GM12878 (cell line): ENCODE measurements at regions not wholly inside any gene's neighbourhood (a gene's known extent, or its start where the extent isn't known, plus 50 kb on each side); places are given as distances from the start of the nearest gene placed in this dataset.
A peak's percentile ranks its signal among the peaks of the same experiment; 100 is the strongest.

Source experiments
- ATAC-seq: fragments of 200-7000 bp; cut with Tn5 transposase; 3 replicates; pipeline ENCODE4 v1.9.1; 2020; ENCODE audit warnings: mild to moderate bottlenecking, moderate library complexity
- BruUV-seq: library from RNA; stranded (reverse); fragments of 400-500 nt; replicated peaks from 2 replicates; lab custom pipeline; 2021; lab: Mats Ljungman, UMichigan
- CTCF ChIA-PET: fragments of 300-600 bp; sonication (Branson Sonifier 250); formaldehyde crosslinking; extraction: SDS; loops from one replicate; lab custom pipeline; 2021; ENCODE audit warnings: inconsistent platforms; lab: Yijun Ruan, JAX
- POLR2A ChIA-PET: fragments of 350-600 bp; formaldehyde crosslinking; extraction: SDS; loops from one replicate; lab custom pipeline; 2021; ENCODE audit warnings: inconsistent platforms; lab: Charles Lee
- RAD21 ChIA-PET: fragments of 300-600 bp; sonication (Branson Sonifier 250); formaldehyde crosslinking; loops from one replicate; lab custom pipeline; 2023; ENCODE audit warnings: antibody characterized with exemption; ENCODE audit not compliant: unreplicated experiment; lab: Charles Lee
- SMC1A ChIA-PET: fragments of 300-600 bp; sonication (Branson Sonifier 250); formaldehyde crosslinking; loops from one replicate; lab custom pipeline; 2023; ENCODE audit not compliant: unreplicated experiment, uncharacterized antibody; lab: Charles Lee
- DNase-seq: peaks from one replicate; pipeline ENCODE4 v3.0.0-alpha.2; 2011; ENCODE audit warnings: low read depth, low spot score
- FAIRE-seq: peaks from 3 replicates; lab custom pipeline; 2011; peaks lifted over from hg19 to GRCh38; lab: Jason Lieb, UNC
- H2AFZ ChIP-seq: 2 replicates; pipeline ENCODE4 v1.6.0; 2011; ENCODE audit warnings: low read depth, low read length, control low read depth; ENCODE audit not compliant: control insufficient read depth
- H3K27ac ChIP-seq: 2 replicates; pipeline ENCODE4 v1.5.1; 2011; ENCODE audit warnings: control low read depth; ENCODE audit not compliant: control insufficient read depth, insufficient read depth
- H3K27me3 ChIP-seq, 2 experiments: replicated peaks in 1 of 2; 2 replicates each; pipeline versions ENCODE4 v1.6.0 to v1.6.1; 2011; ENCODE audit warnings: low read length in 1 of 2; ENCODE audit not compliant: control insufficient read depth in 2 of 2, insufficient read depth in 2 of 2
- H3K36me3 ChIP-seq, 2 experiments: 2 replicates each; pipeline ENCODE4 v1.5.1; 2011; ENCODE audit warnings: low read length in 1 of 2; ENCODE audit not compliant: control insufficient read depth in 2 of 2, insufficient read depth in 2 of 2
- H3K4me1 ChIP-seq: 2 replicates; pipeline ENCODE4 v1.6.1; 2011; ENCODE audit warnings: mild to moderate bottlenecking, low read length, moderate library complexity, mixed read lengths; ENCODE audit not compliant: control insufficient read depth, insufficient read depth
- H3K4me2 ChIP-seq: 2 replicates; pipeline ENCODE4 v1.6.0; 2011; ENCODE audit warnings: control low read depth; ENCODE audit not compliant: control insufficient read depth, insufficient read depth
- H3K4me3 ChIP-seq: fragments of 200-600 bp; sonication (generic); 2 replicates; pipeline ENCODE4 v1.5.1; 2016
- H3K79me2 ChIP-seq: 2 replicates; pipeline ENCODE4 v1.6.0; 2011; ENCODE audit warnings: low read length; ENCODE audit not compliant: control insufficient read depth, insufficient read depth
- H3K9ac ChIP-seq: 2 replicates; pipeline ENCODE4 v1.8.0; 2011; ENCODE audit warnings: low read length, control low read depth, mixed read lengths; ENCODE audit not compliant: control insufficient read depth, insufficient read depth
- H3K9me3 ChIP-seq: replicated peaks from 3 replicates; pipeline ENCODE4 v1.5.1; 2011; ENCODE audit warnings: mild to moderate bottlenecking, low read length; ENCODE audit not compliant: control insufficient read depth, insufficient read depth
- H4K20me1 ChIP-seq: 2 replicates; pipeline ENCODE4 v1.6.0; 2011; ENCODE audit not compliant: control insufficient read depth, insufficient read depth
- ATF7 ChIP-seq: fragments of 450-650 bp; IDR thresholded peaks from 2 replicates; pipeline ENCODE4 v1.6.1; 2016; ENCODE audit warnings: low read depth, mild to moderate bottlenecking
- RUNX3 ChIP-seq: IDR thresholded peaks from 2 replicates; pipeline ENCODE4 v1.6.1; 2012; ENCODE audit warnings: low read length, inconsistent platforms
- WRNIP1 ChIP-seq: IDR thresholded peaks from 2 replicates; pipeline ENCODE4 v1.6.1; 2011; ENCODE audit warnings: low read depth, low read length, improper control_type of control experiment, borderline replicate concordance
- WGBS: methylation state at CpG from one replicate; pipeline ENCODE4 v1.1.6; 2016; ENCODE audit warnings: low lambda C conversion rate; ENCODE audit not compliant: insufficient replicate concordance, insufficient coverage; ENCODE audit errors: missing lambda C conversion rate; 5-methylcytosine and 5-hydroxymethylcytosine counted together
- in situ Hi-C: fragments of 300-500 bp; cut with MboI; formaldehyde crosslinking; loops from 9 replicates; pipeline ENCODE4 v1.14.3; 2018; ENCODE audit warnings: mixed read lengths
- intact Hi-C: fragments of 100-400 bp; cut with micrococcal nuclease; formaldehyde crosslinking; loops from one replicate; pipeline ENCODE4 v1.14.2; 2022; ENCODE audit not compliant: unreplicated experiment
- TF ChIP-seq, protein P1 (sequence below): fragments of 450-650 bp; IDR thresholded peaks from 2 replicates; pipeline ENCODE4 v1.6.1; 2018; ENCODE audit warnings: mild to moderate bottlenecking, low read depth, moderate library complexity; ENCODE audit not compliant: partially characterized antibody

DNA sequence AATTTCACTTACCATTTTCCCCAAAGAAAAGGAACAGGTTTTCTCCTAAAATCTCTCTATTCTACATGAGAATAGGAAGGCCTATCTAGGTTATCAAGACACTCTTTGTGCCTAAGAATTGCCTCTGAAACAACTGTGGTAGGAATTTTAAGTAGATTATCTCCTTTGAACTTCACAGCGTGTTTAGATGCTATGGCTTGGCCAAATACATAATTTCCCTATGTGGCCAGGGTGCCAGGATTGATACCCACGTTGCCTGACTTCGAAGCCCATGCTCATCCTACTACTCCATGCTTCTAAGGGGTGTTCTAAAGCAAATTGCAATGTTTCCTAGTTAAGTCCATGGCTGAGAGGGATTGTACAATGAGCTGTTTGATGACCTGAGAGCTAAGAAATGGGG is 241.5 kb upstream of the FBXO33 start (continued):
- TF ChIP-seq, protein P1, sequence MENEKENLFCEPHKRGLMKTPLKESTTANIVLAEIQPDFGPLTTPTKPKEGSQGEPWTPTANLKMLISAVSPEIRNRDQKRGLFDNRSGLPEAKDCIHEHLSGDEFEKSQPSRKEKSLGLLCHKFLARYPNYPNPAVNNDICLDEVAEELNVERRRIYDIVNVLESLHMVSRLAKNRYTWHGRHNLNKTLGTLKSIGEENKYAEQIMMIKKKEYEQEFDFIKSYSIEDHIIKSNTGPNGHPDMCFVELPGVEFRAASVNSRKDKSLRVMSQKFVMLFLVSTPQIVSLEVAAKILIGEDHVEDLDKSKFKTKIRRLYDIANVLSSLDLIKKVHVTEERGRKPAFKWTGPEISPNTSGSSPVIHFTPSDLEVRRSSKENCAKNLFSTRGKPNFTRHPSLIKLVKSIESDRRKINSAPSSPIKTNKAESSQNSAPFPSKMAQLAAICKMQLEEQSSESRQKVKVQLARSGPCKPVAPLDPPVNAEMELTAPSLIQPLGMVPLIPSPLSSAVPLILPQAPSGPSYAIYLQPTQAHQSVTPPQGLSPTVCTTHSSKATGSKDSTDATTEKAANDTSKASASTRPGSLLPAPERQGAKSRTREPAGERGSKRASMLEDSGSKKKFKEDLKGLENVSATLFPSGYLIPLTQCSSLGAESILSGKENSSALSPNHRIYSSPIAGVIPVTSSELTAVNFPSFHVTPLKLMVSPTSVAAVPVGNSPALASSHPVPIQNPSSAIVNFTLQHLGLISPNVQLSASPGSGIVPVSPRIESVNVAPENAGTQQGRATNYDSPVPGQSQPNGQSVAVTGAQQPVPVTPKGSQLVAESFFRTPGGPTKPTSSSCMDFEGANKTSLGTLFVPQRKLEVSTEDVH = no peak
- no peak for TF ChIP-seq WRNIP1

DNA sequence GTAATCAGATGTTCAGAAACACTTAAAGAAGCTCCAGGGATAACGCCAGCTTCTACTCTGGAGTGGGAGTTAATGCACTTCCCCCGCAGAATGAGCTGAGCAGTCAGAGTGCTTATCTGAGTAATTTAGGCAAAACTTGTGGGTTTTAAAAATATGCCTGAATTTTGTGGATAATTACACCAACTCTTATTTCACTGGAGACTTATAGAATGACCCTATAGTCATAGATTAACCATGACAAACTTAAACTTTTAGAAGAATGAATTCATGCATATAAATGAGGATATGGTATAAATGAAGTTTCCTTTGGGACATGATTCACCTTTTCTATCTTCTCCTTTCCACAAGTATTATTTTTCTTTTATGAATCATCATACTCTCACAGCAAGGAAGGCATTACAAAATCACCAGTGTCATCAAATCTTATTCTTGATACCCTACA is 241.1 kb upstream of the FBXO33 start:
- intact Hi-C loops = no loop called here
- ATAC-seq (no peak), FAIRE-seq (no peak), DNase-seq (no peak)
- ChIA-PET RAD21 (no interaction called here), CTCF (interaction anchor here (0.6 to 1.5 kb wide), 4 partner anchors 9 to 417 kb away, joined by 3 to 4 read pairs (median 3); no protein-coding TSS in a partner anchor), POLR2A (no interaction called here), SMC1A (interaction anchor here (1.4 to 1.7 kb wide), 2 partner anchors 8 to 10 kb away, joined by 4 to 6 read pairs; no protein-coding TSS in a partner anchor)
- BruUV-seq = no TSS peak
- WGBS = 29% methylated on average over 2 of the region's 2 CpGs
- H3K79me2 ChIP-seq = no peaks in the 10 kb centered on the region
- H3K9ac ChIP-seq = no peak overlapping the region
- no peaks in the 10 kb centered on the region for H3K27me3 ChIP-seq
- TF ChIP-seq RUNX3 = peak; percentile 36; the same call in 1 of the 2 replicates
- TF ChIP-seq ATF7 = no peak
- H3K27ac ChIP-seq = no peak overlapping the region
- no peaks in the 10 kb centered on the region for H3K36me3 ChIP-seq
- H3K4me2 ChIP-seq = no peak overlapping the region
- no peak overlapping the region for H2AFZ ChIP-seq
- H3K9me3 ChIP-seq = no peaks in the 10 kb centered on the region
- no peak overlapping the region for H3K4me3 ChIP-seq
- H4K20me1 ChIP-seq = no peaks in the 10 kb centered on the region
- no peaks in the 10 kb centered on the region for H3K4me1 ChIP-seq
- in situ Hi-C loops = no loop called here
